HG02981 (cell line): ENCODE measurements at regions not wholly inside any gene's neighbourhood (a gene's known extent, or its start where the extent isn't known, plus 50 kb on each side); places are given as distances from the start of the nearest gene placed in this dataset.

Source experiments
- ATAC-seq: cut with Tn5 transposase; IDR thresholded peaks from one replicate; pipeline ENCODE4 v1.9.1; 2021; ENCODE audit warnings: mild to moderate bottlenecking, moderate library complexity; ENCODE audit not compliant: unreplicated experiment

DNA sequence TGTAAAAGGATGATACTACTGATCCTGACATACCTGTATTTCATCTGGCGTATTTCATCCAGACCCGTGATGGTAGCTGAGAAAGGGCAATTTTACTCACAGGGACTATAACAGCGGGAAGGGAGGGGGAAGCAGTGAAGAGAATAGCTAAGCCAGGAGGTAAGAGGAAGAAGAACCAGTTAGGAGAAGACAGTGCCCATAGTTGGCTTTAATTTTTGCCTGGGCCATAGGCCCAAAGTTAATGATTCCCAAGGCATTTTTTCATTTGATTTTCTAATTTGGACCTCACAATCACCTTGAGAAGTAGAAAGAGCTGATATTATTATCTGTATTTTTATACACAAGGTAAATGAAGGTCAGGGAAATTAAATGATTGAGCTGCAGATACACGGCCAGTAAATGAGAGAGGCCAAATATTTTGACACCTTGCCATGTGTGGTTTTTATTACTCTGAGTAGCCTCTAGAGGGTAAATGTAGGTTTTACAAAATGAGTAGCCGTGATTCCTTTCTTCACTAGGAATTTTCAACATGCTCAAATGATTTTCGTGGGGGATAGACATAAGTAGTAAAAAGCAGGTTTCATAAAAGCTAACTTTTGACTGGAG lies 382.2 kb downstream of the FUT8 start:
- ATAC-seq: no peak

GRCh38 chr14:65798216-65798615 lies 385.7 kb downstream of the FUT8 start:
- ATAC-seq: no peak

GRCh38 chr14:65800694-65801093 lies 388.2 kb downstream of the FUT8 start:
- no peak for ATAC-seq

GRCh38 chr14:65802196-65802595 lies 389.7 kb downstream of the FUT8 start:
- no peak for ATAC-seq

- no peak for ATAC-seq
Measured at GRCh38 chr14:65803885-65804284, 391.4 kb downstream of the FUT8 start.

GRCh38 chr14:65804439-65805112 lies 392.0 kb downstream of the FUT8 start:
- ATAC-seq: no peak

GRCh38 chr14:65805113-65805473 lies 392.6 kb downstream of the FUT8 start:
- ATAC-seq: no peak

- ATAC-seq: no peak
Measured at GRCh38 chr14:65808390-65808789, 395.9 kb downstream of the FUT8 start.

GRCh38 chr14:65810322-65810721 lies 397.8 kb downstream of the FUT8 start:
- ATAC-seq: no peak

DNA sequence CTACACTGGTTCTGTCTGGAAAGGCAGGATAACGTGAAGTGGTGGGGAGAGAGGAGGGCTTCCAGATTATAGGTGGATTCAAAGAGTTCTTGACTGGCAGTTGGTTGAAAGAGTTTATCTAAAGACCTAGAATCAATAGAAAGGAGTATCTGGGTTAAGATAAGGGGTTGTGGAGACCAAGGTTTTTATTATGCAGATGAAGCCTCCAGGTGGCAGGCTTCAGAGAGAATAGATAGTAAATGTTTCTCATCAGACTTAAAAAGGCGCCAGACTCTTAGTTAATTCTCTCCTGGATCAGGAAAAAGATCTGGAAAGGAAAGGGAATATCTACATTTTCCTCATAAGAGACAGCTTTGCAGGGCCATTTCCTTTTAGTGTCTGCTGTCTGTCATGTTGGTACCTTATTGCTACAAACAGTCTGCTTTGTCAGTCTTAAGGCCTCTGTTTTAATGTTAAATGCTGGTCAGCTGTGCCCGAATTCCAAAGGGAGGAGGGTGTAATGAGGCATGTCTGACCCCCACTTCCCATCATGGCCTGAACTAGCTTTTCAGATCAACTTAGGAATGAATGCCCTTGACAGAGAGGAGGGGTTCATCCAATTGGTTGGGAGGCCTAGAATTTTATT lies 401.3 kb downstream of the FUT8 start:
- no peak for ATAC-seq

DNA sequence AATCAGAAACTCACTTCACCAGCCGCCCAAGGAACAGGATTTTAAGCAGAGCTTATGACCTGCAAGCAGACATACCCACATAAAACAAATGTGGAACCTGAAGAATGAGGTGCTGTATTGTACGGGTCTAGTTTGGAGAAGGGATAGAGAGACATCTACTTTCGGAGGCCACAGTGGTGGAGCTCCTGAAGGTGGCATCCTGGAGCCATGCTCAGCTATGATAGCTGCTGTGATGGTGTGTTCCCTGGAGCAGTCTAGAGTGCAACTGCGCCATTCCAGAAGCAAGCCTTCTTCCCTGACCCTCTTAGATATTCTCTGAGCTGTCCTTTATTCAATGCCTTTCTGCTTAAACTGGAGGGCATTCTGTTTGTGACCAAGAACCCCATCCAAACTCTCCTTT lies 402.6 kb downstream of the FUT8 start:
- no peak for ATAC-seq

DNA sequence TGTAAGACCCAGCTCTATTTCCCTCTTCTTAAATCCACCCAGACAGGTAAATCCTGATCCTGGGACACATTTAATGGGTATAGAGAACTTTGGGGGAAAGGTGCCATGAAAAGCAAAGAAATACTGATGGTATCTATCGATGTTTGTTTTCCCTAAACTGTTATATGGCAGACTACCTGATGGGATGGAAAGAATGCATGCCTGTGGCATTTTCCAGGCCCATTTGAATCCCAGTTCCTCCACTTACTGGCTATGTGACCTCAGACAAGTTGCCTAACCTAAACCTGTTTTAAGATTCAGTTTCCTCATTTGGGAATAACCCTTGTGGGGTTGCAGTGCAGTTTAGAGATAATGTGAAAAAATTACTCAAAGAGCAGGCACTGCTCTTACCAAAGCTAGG lies 404.5 kb downstream of the FUT8 start:
- ATAC-seq: no peak

DNA sequence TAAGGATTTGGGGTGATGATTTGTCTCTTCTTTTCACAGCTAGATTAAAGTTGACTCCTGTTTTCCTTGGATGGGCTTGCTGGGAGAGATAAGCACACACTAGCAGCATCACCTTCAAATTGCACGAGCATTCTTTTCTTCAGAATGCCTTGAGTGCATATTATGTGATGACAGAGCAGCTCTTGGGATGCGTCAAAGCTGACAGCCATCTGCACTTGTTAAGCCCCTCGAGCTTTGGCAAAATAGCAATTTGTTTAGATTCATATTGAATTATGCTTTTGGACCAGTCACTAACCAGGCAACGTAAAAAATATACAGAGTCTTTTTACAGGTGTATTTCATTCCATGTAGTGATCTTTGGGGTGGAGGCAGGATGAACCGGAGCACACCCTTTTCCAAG lies 407.0 kb downstream of the FUT8 start:
- ATAC-seq: no peak

- no peak for ATAC-seq
Measured at GRCh38 chr14:65821224-65821753, 408.8 kb downstream of the FUT8 start.

GRCh38 chr14:65824285-65824977 lies 411.9 kb downstream of the FUT8 start:
- peak; percentile 71 for ATAC-seq

DNA sequence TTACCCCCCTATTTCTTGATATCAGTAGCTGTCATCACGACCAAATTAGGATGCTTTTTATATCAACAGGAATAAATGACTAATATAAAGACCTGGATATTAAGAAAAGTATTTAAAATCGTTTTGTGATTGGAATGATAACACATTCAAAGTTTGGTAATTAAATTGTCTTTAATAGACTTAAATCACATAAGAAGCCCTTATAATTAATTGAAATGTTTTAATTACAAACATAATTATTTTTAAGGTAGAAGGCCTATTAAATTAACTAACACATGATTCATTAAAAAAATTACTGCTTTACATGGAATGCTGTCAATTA lies 412.4 kb downstream of the FUT8 start:
- no peak for ATAC-seq

DNA sequence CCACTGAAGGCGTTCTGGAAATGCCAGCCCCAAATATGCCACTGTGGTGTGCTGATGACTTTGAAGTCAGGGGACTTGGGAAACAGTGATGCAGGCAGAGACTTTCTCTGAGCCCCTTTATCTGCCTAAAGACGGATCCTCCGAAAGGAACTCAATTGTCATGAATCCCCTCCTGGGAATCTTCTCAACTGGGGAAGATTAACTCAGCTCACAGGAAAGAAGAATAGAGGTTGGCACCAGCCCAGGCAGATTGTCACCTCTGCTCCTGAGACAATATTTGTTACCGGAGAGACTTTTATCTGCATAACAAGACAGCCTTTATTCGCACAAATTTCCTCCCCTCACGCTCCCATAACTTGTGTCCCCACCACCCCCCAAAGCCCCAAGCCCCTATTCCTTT lies 414.4 kb downstream of the FUT8 start:
- no peak for ATAC-seq

DNA sequence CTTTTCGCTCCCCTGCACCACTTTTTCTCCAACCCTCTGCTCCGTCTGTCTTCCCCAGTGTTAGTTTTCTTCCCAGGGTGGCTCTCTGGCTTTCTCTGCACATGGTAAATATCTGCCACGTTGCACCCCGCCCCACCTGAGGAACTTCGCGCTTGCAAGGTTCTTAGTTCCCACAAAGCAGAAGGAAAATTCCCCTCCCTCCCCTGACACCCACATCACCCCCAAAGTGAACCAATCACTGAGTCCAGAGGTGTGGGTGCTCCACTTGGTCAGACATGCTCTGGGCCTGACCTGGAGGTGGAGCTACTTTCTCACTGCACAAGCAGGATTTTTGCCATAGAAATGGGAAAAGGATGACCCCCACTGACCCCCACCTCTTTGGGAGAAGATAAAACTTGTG lies 415.0 kb downstream of the FUT8 start:
- ATAC-seq: no peak

- no peak for ATAC-seq
Measured at GRCh38 chr14:65828396-65828795, 415.9 kb downstream of the FUT8 start.

DNA sequence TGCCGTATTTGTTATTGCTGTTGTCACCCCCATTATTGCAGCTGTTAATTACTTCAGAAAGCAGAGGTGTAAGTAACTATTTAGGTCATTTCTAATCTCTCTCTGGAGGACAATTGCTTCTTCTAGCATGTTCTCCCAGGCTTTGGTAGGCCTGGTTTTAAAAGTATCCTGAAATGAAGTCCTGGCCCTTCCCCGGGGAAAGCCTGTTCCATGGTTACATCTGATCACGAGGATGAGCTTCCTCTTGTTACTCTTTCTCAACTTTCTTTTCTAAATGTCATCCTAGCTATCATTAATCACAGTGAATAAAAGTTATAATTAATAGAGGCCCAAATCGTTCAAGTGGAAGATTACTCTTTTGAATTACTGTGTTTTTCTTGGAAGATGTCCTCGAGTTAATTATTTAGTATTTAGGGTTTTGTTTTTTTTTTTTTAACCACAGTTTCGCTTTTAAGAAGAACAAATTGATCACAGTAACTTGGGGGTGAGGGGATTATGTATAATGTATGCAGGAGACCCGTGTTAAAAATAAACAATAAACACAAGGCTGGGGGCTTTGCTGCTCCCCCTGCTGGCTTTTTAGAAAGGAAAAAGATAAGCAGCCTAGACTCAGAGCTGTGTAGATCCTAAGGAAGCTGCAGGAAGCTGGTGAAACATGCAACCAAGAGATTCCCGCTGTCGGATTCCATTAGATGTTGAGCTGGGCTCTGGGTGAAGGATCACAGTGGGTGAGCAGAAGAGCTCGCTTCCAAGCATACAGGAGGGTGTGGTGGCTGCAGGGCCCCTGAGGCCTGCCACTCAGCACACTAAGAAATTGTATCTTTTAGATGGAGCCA lies 420.1 kb downstream of the FUT8 start:
- no peak for ATAC-seq

DNA sequence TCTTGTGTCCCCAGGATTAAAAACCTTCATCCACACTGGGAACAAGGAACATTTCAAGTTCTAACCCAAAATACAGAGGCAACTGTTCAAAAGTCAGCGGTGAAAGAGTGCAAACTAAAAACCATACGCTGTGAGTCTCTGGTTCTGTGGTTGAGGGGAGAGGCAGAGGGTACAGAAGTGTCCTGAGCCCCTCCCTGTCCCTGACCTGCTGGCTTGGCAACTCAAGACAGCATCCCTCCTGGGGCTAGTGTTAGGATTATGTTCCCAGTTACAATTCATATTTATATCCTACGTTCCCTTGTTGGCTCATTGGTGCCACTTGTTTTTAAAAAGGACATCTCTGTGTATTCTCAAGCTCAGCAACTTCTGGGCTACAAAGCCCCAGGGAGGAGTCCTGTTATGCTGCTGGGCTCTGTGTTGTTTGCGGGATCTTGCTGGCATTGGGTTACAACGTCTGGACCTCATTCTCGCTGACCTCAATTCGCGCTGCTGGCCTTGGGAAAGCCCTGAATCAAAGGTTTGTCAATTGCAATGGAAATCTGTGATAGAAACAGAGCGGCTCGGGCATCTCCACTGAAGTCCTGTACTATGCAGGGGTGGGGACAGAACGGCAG lies 420.8 kb downstream of the FUT8 start:
- no peak for ATAC-seq
